PFSK-1 (cell line): ENCODE measurements at regions not wholly inside any gene's neighbourhood (a gene's known extent, or its start where the extent isn't known, plus 50 kb on each side); places are given as distances from the start of the nearest gene placed in this dataset.

ENCODE experiments used
- FOXP2 ChIP-seq: optimal IDR thresholded peaks from 2 replicates; pipeline ENCODE3; 2011; ENCODE audit warnings: borderline replicate concordance, control low read depth, inconsistent platforms; ENCODE audit not compliant: insufficient read depth; ENCODE audit errors: extremely low read length, extremely low read depth
- POLR2AphosphoS5 ChIP-seq: IDR thresholded peaks from 2 replicates; pipeline ENCODE4 v1.6.1; 2012; ENCODE audit warnings: low read depth, mild to moderate bottlenecking, control low read depth, low read length, moderate library complexity
- REST ChIP-seq, 2 experiments: IDR thresholded peaks; 2 replicates each; pipeline versions ENCODE4 v1.6.1 to v1.8.0; 2011 to 2012; ENCODE audit warnings: low read depth in 2 of 2, low read length in 2 of 2, control low read depth in 1 of 2, inconsistent platforms in 1 of 2, mild to moderate bottlenecking in 1 of 2, moderate library complexity in 1 of 2; ENCODE audit not compliant: insufficient read depth in 1 of 2
- SIN3A ChIP-seq: IDR thresholded peaks from 2 replicates; pipeline ENCODE4 v1.6.1; 2012; ENCODE audit warnings: mild to moderate bottlenecking, low read length, moderate library complexity, borderline replicate concordance; ENCODE audit not compliant: insufficient read depth
- TAF1 ChIP-seq: IDR thresholded peaks from 2 replicates; pipeline ENCODE4 v1.6.1; 2012; ENCODE audit warnings: low read length, control low read depth, borderline replicate concordance; ENCODE audit not compliant: insufficient read depth

GRCh38 chr2:152870239-152870638 lies 151.8 kb downstream of the ARL6IP6 start:
- TF ChIP-seq FOXP2 (no peak), SIN3A (no peak), TAF1 (no peak), REST (IDR thresholded peaks at IDR 0.05; ENCODE audit: insufficient read depth in 1 of 2, low read depth in 2 of 2, low read length in 2 of 2) (no peak), POLR2AphosphoS5 (no peak)

DNA sequence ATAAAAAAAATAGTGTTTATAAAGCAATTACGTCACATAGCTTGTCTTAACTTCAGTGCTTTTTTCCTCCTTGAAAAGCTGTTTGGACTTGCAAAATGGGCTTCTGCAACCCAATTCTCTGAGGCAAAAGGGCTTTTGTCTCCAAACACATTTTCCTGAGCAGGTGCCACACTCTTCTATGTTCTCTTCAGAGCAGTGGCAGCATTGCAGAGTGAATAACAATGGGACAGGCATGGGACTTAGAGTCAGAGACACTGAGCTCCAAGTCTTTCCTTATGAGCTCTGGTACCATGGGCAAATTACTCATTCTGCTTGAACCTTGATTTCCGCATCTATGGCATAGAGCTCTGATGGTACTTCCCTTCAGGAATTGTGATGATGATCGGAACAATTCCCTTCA lies 149.0 kb downstream of the ARL6IP6 start:
- TF ChIP-seq SIN3A (no peak), FOXP2 (no peak), REST (IDR thresholded peaks at IDR 0.05; ENCODE audit: insufficient read depth in 1 of 2, low read depth in 2 of 2, low read length in 2 of 2) (no peak), TAF1 (no peak), POLR2AphosphoS5 (no peak)

- TF ChIP-seq SIN3A (no peak), POLR2AphosphoS5 (no peak)
These were observed 146.3 kb downstream of the ARL6IP6 start for GRCh38 chr2:152864601-152865149.

DNA sequence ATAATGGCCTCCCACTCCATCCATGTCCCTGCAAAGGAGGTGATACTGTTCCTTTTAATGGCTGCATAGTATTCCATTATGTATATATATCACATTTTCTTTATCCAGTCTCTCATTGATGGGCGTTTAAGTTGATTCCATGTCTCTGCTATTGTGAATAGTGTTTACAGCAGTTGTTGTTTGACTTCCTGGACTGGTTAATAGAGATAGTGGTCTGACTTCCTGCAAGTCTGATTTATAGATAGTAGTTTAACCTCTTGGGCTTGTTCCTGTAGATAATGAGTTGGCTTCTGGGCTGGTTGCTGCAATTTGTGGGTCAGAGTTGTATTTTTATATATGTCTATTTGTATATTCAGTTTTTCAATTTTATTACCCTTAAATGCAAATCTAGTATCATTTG lies 145.4 kb downstream of the ARL6IP6 start:
- no peak for TF ChIP-seq FOXP2
- TF ChIP-seq REST (IDR thresholded peaks at IDR 0.05; ENCODE audit: insufficient read depth in 1 of 2, low read depth in 2 of 2, low read length in 2 of 2): no peak
- TF ChIP-seq POLR2AphosphoS5: no peak
- TF ChIP-seq TAF1: no peak
- no peak for TF ChIP-seq SIN3A

GRCh38 chr2:152861349-152861942 lies 143.0 kb downstream of the ARL6IP6 start:
- TF ChIP-seq REST (IDR thresholded peaks at IDR 0.05; ENCODE audit: insufficient read depth in 1 of 2, low read depth in 2 of 2, low read length in 2 of 2) (no peak), FOXP2 (no peak), TAF1 (no peak), SIN3A (no peak), POLR2AphosphoS5 (no peak)
